PC-9 (cell line): ENCODE measurements at regions not wholly inside any gene's neighbourhood (a gene's known extent, or its start where the extent isn't known, plus 50 kb on each side); places are given as distances from the start of the nearest gene placed in this dataset.

ENCODE experiments used
- EZH2 ChIP-seq: fragments of 200-600 bp; sonication (generic); IDR thresholded peaks from 2 replicates; pipeline ENCODE4 v1.8.0; 2017; ENCODE audit warnings: antibody characterized with exemption, low read depth
- TF ChIP-seq, protein P1 (sequence below): fragments of 200-600 bp; sonication (generic); conservative IDR thresholded peaks from 2 replicates; pipeline ENCODE4 v1.6.1; 2017; ENCODE audit warnings: mixed run types, antibody characterized with exemption, mild to moderate bottlenecking, moderate library complexity

DNA sequence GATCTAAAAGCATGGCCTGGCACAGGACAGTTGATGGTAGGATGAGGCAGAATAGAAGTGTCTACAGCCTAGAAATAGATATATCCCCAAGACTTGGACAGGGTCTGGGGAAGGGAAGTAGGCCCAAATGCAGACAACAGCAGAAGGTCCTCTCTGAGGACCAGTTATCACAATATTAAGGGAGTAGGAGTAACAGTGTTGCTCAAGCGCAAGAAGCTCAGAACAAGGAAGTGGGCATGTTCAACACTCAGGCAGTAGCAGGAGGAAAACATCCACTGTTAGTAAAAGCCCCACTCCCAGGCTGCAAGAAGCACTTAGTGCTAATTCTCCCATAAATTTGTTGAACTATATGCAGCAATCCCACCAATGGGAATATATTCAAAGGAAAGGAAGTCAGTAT lies 314.7 kb downstream of the METTL4 start:
- TF ChIP-seq, protein P1, sequence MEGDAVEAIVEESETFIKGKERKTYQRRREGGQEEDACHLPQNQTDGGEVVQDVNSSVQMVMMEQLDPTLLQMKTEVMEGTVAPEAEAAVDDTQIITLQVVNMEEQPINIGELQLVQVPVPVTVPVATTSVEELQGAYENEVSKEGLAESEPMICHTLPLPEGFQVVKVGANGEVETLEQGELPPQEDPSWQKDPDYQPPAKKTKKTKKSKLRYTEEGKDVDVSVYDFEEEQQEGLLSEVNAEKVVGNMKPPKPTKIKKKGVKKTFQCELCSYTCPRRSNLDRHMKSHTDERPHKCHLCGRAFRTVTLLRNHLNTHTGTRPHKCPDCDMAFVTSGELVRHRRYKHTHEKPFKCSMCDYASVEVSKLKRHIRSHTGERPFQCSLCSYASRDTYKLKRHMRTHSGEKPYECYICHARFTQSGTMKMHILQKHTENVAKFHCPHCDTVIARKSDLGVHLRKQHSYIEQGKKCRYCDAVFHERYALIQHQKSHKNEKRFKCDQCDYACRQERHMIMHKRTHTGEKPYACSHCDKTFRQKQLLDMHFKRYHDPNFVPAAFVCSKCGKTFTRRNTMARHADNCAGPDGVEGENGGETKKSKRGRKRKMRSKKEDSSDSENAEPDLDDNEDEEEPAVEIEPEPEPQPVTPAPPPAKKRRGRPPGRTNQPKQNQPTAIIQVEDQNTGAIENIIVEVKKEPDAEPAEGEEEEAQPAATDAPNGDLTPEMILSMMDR = no peak
- TF ChIP-seq EZH2 = no peak
